NCI-H82 treated with DMSO at 0.1 percent for 48 hours (cell line): ENCODE measurements at regions not wholly inside any gene's neighbourhood (a gene's known extent, or its start where the extent isn't known, plus 50 kb on each side); places are given as distances from the start of the nearest gene placed in this dataset.

Experiments used
- DNase-seq: peaks from one replicate; lab custom pipeline; 2025; ENCODE audit not compliant: unreplicated experiment; lab: John Stamatoyannopoulos, UW

DNA sequence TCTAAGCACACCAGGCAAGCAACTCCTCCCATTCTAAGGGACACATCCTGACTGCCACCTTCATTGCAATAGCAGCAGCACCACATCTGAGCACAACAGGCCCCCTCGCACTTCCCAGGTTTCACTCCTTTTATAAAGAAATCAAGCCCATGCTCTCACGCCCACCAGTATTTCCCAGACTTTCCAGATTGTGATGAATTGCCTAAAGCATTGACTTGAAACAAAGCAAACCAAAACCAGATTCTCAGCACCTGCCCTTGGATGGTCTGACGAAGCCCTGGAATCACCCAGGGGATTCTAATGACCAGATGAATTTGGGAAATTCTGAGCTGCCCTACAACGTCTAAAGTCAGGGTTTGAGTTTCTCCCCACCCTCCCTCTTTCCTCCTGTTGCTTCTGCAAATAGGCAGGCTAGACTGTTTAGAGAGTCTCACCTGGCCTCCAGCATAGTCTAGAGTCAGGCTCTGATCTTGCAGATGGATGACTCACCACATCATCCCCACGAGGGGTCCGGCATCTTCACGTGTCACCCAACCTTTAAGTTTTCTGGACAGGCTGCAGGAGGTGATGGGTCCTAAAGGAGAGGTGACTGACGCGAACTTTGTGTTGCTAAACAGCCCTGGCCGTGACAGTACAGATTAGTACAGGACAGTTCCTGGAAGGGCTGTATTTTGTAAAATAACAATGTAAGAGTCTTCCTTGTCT is 198.0 kb downstream of the SKIDA1 start:
- no peak for DNase-seq

DNA sequence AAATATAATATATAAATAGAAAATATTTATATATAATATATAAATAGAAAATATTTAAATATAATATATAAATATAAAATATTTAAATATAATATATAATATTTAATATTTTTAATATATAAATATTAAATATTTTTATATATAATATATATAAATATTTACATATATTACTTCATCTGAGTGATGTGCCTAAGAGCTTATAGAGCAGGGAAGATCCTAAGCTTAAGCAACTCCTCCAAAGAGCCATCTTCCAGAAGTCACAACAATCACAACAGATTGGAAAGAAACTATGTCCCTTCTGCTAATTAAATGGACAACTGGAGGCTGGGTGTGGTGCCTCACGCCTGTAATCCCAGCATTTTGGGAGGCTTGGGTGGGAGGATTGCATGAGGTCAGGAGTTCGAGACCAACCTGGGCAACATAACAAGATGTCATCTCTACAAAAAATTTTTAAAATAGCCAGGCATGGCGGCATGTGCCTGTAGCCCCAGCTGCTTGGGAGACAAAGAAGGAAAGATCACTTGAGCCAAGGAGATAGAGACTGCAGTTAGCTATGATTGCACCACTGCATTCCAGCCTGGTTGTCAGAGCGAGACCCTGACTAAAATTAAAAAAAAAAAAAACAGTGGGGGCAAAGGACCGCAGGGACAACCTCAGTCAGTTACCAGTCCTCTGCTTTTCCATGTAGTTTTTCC is 198.7 kb downstream of the SKIDA1 start:
- no peak for DNase-seq

DNA sequence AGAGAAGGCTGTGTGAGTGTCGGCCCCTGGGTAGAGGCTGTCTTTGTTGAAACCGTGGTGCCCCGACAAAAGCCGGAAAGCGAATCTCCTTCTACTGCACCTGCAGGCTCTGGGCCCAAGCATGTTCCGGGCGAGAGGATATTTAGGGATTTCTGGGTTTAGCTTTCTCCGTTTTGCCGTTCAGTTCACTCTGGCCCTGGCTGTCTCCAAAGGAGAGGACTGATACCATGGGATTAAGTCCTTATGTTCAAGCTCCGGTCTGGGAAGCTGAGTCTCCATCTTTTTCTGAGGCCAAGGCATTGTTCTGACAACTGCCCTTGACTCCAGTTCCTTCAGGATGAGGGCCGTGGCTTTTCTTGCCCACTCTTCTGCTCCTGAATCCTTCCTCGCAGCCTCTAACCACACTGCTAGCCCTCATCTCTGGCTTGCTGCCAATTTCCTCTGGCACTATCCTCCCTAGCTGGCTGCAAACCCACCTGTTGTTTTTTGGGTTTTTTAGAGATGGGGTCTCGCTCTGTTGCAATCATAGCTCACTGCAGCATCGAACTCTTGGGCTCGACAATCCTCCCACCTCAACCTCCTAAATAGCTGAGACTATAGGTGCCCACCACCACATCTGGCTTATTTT is 206.8 kb downstream of the SKIDA1 start:
- no peak for DNase-seq

DNA sequence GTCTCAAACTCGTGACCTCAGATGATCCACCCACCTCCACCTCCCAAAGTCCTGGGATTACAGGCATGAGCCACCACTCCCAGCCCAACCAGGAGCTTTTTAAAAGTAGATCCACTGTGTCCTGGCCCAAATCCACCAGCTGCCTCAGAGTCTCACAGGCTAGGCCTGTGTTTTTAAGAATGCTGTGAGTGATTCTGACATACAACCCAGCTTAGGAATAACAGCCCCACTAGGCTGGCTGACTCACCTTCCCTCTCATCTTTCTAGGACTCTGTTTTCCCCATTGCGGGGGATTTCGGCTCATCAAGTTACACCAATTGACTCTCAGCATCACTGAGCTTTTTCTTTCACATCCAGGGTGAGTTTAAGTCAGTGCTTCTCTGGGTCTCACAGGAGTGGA is 207.6 kb downstream of the SKIDA1 start:
- no peak for DNase-seq

DNA sequence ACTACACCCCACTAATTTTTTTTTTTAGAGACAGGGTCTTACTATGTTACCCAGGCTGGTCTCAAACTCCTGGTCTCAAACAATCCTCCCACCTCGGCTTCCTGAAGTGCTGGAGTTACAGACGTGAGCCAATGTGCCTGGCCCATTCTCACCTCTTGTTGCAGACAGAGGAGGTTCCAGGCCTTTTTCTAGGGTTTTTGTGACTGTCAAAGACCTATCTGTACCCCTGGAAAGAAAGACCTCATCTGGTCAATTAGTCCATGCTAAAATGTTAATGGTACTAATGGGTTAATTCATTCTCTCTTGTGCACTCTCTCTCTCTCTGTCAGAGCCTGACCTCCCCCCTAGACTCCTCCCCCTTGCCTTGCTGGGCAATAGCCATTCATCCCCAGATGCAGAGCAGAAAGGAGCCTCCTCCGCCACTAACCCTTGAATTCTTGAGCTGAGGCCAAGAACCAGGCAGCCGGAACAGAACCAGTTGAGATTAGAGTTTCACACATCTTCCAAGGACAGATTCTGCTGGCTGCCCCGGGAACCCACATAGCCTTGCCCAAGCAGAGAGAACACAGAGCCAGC is 209.7 kb downstream of the SKIDA1 start:
- DNase-seq = no peak

DNA sequence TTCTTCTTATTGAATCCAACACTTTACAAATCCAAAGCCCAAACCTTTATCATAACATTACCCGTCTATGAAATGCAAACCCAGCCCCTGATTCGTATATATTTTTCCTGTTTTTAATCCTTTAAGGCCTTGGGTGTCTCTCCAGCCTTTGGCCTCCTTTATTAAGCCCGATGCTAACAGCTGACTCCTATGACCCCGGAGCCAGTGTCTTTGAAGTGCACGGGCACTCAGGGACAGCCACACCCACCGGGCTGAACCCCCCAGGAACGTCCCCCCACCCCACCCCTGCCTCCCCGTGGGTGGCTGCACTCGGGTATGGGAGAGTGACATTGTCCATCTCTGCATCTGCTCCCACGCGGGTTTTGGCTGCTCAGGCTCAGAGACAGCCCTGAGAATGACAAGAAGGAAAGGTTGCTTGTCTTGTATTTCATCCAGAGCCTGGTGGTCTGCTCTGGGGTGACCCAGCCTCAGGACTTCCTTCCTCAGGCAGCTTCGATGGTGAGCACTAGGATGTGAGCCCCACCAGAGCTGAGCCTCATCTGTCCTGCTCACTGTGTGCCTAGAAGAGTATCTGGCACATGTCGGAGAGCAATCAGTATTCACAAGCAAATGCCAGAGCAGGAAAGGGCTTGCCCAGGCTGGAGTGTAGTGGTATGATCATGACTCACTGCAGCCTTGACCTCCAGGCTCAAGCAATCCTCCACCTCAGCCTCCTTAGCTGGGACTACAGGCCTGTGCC is 210.4 kb downstream of the SKIDA1 start:
- no peak for DNase-seq

DNA sequence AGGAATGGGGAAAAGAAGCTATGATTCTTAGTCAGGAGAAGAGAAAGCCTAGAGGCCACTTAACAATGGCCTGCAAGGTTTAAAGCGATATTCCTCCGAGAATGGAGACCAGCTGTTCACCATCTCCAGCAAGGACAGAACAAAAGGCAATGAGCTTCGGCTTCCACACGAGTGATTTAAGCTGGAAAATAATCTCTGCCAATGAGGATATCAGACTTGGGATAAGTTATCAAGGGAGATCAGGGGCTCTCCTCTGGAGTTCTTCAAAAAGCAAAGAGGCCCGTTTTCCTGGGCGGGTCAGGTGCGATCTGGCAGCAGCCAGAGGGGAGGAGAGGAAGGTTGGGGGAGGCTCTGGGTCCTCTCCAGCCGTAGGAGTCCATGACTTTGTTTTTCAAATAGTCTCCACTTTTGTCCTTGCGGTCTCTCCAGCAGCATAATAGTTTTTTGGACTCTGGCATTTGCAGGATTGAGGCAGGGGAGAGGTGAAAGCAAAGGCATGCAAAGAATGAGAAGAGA is 211.3 kb downstream of the SKIDA1 start:
- DNase-seq = peak; percentile 31

DNA sequence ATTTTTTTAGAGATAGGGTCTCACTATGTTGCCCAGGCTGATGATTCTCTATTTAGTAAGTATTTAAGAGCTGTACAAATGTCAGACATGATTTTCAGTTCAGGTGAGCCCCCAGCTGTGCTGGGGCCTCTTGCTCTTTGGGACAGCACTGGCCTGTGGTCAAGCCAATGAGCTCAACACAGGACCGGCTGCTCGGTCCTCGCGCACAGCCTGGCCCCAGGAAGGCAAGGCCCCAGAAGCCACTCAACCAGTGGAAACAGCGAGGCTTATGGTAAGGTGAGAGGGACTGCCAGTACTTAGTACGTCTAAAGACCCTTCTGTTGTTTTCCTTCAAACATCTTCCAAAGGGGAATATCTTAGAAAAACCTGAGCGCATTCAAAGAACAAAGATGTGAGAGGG is 211.8 kb downstream of the SKIDA1 start:
- DNase-seq = no peak

DNA sequence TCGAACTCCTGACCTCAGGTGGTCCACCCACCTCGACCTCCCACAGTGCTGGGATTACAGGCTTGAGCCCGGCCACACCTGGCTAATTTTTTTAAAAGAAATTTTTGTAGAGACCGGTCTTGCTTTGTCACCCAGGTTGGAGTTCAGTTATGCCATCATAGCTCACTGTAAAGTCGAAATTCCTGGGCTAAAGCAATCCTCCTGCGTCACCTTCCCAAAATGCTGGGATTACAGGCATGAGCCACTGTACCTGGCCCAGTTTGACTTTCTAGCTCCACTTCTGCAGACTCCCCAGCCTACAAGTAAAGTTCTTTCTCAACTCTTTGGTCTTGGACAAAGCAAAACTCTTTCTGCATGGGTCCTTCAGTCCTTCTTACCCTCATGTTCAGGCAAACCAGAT is 214.1 kb downstream of the SKIDA1 start:
- DNase-seq = no peak

DNA sequence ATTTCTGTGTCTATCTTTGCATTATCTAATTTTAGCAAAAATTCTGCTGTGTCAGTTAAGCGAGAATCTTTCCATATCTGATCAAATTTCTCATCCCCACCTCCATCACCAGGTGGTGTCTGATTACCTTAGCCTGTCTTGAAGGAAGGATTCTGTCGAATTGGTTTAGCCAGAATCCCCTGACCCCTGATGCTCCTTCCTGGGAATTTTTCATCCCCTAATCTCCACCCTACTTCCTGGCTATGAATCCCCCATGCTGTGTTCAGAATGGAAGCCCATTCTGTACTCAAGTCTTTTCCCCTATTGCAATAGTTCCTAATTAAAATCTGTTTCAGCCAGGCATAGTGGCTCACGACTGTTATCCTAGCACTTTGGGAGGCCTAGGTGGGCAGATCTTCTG is 216.1 kb downstream of the SKIDA1 start:
- no peak for DNase-seq

DNA sequence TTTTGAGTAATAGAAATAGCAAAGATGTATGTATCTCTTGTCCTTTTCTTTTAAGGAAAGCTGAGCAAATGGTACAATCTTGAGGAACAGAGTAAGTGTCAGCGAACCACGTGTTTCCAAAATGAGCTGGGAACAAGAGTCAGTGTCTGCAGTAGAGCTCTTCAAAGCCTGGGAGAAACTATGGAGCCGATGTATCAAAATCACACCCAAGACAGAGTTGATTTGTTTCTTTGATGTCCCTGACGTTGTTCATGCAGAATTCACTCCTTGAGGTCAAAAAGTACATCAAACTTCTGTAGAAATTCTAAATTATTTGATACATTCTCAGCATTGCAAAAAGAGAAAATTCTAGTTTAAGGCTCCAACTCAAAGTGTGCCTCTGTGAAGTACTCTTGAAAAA is 216.5 kb downstream of the SKIDA1 start:
- DNase-seq = no peak

DNA sequence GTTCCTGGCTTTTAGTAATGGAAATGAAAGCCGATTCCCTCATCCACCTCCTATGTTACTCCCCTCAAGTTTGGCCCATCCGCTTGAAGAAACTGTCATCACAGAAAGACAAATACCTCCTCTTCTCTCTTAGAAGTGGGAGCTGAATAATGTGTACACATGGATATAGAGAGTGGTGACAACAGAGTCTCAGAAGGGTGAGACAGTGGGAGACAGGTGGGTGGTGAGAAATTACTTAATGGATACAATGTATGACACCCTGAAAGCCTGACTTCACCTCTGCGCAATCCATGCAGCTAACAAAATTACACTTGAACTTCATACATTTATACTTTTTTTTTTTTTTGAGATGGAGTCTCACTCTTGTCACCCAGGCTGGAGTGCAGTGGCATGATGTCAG is 217.5 kb downstream of the SKIDA1 start:
- no peak for DNase-seq

DNA sequence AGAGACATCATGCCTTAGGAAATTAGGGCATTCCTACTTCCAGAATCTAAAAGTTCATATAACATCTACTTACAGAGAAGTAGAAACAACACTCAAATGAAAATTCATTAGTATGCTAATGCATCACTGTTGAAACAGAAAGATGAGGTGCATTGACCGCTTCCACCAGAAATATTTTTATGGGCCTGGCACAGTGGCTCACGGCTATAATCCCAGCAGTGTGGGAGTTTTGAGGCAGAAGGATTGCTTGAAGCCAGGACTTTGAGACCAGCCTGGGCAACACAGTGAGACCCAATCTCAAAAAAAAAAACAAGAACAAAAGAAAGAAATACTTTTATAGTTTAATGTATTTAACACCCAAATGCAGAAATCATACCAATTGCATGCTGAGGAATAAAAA is 220.9 kb downstream of the SKIDA1 start:
- no peak for DNase-seq

DNA sequence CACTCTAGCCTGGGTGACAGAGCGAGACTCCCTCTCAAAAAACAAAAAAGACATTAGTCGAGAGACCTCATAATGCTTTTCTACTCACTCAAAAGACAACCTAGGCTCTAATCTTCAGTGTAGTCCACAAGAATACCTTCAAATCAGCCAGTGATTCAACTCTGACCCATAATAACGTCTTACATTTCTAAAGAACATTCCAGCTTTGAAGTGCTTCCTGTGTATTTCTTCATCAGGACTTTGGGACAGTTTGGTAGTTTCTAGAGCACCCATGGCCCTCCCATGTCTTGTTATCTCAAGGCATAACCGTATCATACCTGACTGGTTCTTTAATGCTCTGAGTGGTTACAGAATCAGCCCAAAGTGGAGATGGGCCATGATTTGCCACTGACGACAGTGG is 221.3 kb downstream of the SKIDA1 start:
- DNase-seq = no peak

DNA sequence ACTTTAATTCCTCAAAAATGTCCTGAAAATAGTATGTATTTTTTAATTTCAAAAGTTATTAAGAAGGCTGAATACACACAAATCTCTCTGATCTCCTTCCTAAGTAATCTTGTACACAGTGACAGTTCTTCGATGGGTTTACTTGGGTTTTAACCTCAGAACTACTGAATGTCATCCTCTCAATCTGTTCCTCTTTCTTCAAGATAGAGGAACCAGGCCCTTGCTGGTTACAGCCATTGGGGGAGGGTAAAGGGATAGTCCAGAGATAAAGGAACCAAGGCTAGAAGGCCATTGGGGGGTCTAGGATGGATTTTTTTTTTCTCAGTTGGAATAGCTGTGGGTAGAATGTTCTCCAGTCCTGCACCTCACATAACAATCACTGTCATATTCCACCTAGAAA is 224.9 kb downstream of the SKIDA1 start:
- no peak for DNase-seq

DNA sequence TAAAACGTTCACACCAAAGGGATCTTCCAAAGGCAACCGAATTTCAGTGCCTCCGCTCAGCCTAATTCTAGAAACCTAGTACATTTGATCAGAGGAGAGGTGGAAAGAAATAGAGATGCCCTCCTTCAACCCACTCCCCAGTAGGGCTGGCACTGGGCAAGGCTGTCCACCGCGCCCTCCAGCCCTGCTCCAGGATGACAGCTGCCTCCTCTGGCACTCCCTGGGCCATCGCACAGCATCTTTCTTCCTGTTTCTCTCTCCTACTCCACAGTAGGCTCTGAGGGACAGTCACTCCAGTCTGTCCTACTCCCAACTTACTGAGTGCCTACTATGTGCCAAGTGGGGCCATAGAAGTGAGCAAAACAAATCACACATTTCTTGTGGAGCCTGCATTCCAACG is 226.2 kb downstream of the SKIDA1 start:
- no peak for DNase-seq

DNA sequence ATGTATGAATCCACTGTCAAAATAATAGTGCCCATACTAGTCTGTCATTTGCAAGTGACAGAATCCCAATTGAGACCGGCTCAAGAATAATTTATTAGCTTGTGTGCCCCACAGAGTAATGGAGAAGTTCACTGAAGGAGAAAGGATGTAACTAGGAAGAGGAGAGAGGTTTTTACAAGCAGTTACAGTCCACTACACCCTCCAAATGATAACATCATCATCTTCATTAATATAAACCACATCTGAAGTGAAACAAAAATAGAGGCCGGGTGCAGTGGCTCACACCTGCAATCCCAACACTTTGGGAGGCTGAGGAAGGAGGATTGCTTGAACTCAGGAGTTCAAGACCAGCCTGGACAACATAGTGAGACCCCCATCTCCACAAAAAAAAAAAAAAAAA is 226.8 kb downstream of the SKIDA1 start:
- DNase-seq = no peak

DNA sequence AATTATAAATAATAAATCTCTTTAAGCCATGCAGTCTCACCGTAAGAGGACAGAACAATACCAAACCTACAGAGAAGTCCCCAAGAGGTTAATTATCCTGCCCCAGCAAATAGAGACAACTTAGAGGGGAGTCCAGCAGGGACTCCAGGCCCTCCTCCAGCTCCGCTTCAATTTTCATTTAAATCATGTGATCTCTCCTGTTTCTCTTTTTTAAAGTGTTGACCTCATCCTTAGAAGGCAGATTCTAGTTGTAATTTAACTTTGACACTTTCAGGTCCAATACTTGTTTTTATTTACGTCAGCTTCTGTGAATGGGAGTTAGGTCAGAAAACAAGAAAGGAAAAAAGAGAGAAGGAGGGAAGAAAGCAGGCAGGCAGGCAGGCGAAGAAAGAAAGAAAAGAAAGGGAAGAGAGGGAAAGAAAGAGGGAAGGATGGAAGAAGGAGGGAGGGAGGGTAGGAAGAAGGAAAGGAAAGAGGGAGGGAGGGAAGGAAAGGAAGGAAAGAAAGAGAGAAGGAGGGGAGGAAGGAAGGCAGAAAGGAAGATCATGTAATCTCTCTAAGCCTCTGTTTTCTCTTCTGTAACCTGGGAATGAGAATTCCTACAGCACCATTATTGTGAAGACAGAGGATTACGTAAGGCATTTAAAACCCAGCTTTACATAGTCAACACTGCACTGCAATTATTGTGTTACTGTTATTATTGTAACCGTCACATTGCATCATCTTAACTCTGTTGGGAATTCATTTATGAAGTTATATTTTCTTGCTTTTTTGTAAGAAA is 227.7 kb downstream of the SKIDA1 start:
- DNase-seq = no peak

DNA sequence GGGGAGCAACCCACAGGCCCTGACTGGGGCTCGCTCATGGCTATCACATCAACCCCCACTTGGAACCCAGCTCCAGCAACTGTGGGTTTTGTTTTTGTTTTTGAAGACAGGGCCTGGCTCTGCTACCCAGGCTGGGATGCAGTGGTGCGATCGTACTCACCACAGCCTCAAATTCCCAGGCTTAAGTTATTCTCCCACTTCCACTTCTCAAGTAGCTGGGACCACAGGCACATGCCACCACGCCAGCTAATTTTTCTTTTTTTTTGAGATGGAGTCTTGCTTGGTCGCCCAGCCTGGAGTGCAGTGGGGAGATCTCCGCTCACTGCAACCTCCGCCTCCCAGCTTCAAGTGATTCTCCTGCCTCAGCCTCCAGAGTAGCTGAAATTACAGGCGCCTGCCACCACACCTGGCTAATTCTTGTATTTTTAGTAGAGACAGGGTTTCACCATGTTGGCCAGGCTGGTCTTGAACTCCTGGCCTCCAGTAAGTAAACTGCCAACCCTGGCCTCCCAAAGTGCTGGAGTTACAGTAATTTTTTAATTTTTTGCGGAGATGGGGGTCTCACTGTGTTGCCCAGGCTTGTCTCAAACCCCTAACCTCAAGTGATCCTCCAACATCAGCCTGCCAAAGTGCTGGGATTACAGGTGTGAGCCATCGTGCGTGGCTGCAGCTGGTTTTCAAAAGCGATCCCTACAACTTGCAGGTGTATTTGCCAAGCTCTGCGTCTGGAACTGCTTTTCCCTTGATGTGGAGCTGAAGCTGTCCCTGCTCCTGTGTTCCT is 228.7 kb downstream of the SKIDA1 start:
- no peak for DNase-seq
